B cell (primary cell): ENCODE measurements at regions not wholly inside any gene's neighbourhood (a gene's known extent, or its start where the extent isn't known, plus 50 kb on each side); places are given as distances from the start of the nearest gene placed in this dataset.

Experiments
- ATAC-seq: fragments of 200-7000 bp; cut with Tn5 transposase; one replicate; pipeline ENCODE4 v1.10.0; 2021; ENCODE audit warnings: low read depth, mild to moderate bottlenecking, moderate number of reproducible peaks, moderate library complexity
- CTCF ChIA-PET: fragments of 350-600 bp; sonication (Branson Sonifier 250); formaldehyde crosslinking; loops from one replicate; lab custom pipeline; 2021; ENCODE audit warnings: antibody characterized with exemption, inconsistent platforms; lab: Charles Lee
- POLR2A ChIA-PET: fragments of 350-600 bp; sonication (Branson Sonifier 250); formaldehyde crosslinking; loops from one replicate; lab custom pipeline; 2021; ENCODE audit warnings: antibody characterized with exemption; lab: Charles Lee
- DNase-seq: peaks from one replicate; pipeline ENCODE4 v3.0.0; 2013
- H2AFZ ChIP-seq: 2 replicates; pipeline ENCODE4 v1.6.1; 2012; ENCODE audit warnings: mild to moderate bottlenecking, low read depth, low read length; ENCODE audit not compliant: insufficient read depth, poor library complexity, severe bottlenecking
- H3K27ac ChIP-seq, 2 donors: 1 replicate in 1 of 2; 2 replicates in 1 of 2; pipeline ENCODE4 v1.5.1; 2012 to 2013; ENCODE audit warnings: low read length in 2 of 2, mild to moderate bottlenecking in 2 of 2, moderate library complexity in 1 of 2
- H3K27me3 ChIP-seq, 4 experiments: fragments of 200-600 bp in 1 of 4; sonication (generic) in 1 of 4; replicated peaks in 1 of 4; 1 replicate in 2 of 4; 2 replicates in 2 of 4; pipeline versions ENCODE4 v1.6.1 to v1.7.0; 2013 to 2016; ENCODE audit warnings: low read length in 3 of 4, mild to moderate bottlenecking in 2 of 4, mixed read lengths in 1 of 4, moderate library complexity in 1 of 4; ENCODE audit not compliant: insufficient read depth in 4 of 4, control insufficient read depth in 3 of 4; ENCODE audit errors: control extremely low read depth in 1 of 4
- H3K36me3 ChIP-seq, 2 experiments: replicated peaks in 1 of 2; 1 replicate in 1 of 2; 2 replicates in 1 of 2; pipeline versions ENCODE4 v1.6.1 to v1.7.1; 2013; ENCODE audit warnings: low read length in 1 of 2; ENCODE audit not compliant: insufficient read depth in 2 of 2, control insufficient read depth in 1 of 2; ENCODE audit errors: control extremely low read depth in 1 of 2, extremely low read depth in 1 of 2
- H3K4me1 ChIP-seq, 2 donors: fragments of 200-600 bp in 1 of 2; sonication (generic) in 1 of 2; 1 replicate in 1 of 2; 2 replicates in 1 of 2; pipeline versions ENCODE4 v1.5.1 to v1.6.1; 2013 to 2017; ENCODE audit warnings: low read length in 2 of 2; ENCODE audit not compliant: control insufficient read depth in 2 of 2, insufficient read depth in 2 of 2
- H3K4me2 ChIP-seq: replicated peaks from 2 replicates; pipeline ENCODE3; 2012; ENCODE audit warnings: mild to moderate bottlenecking, low read depth, low read length; ENCODE audit not compliant: poor library complexity, severe bottlenecking
- H3K4me3 ChIP-seq, 5 experiments: fragments of 200-600 bp in 1 of 5; sonication (generic) in 1 of 5; 1 replicate in 3 of 5; 2 replicates in 2 of 5; pipeline versions ENCODE4 v1.5.1 to v1.7.0; 2011 to 2016; ENCODE audit warnings: low read length in 4 of 5, mild to moderate bottlenecking in 4 of 5, low read depth in 2 of 5, control low read depth in 1 of 5, moderate library complexity in 1 of 5; ENCODE audit not compliant: insufficient read depth in 1 of 5; ENCODE audit errors: control extremely low read depth in 1 of 5, extremely low read depth in 1 of 5
- H3K79me2 ChIP-seq: fragments of 200-600 bp; sonication (generic); one replicate; pipeline ENCODE4 v1.6.0; 2016; ENCODE audit warnings: low read length; ENCODE audit not compliant: control insufficient read depth, insufficient read depth
- H3K9ac ChIP-seq: fragments of 200-600 bp; sonication (generic); 2 replicates; pipeline ENCODE4 v1.6.1; 2017; ENCODE audit warnings: mild to moderate bottlenecking, low read length, moderate library complexity
- H3K9me3 ChIP-seq, 3 donors: one replicate each; pipeline versions ENCODE4 v1.6.1 to v1.7.1; 2013; ENCODE audit warnings: low read length in 2 of 3; ENCODE audit not compliant: control insufficient read depth in 2 of 3, insufficient read depth in 1 of 3; ENCODE audit errors: control extremely low read depth in 1 of 3
- H4K20me1 ChIP-seq: 2 replicates; pipeline ENCODE4 v1.6.0; 2012; ENCODE audit warnings: mild to moderate bottlenecking, low read length; ENCODE audit not compliant: insufficient read depth, control insufficient read depth, poor library complexity, severe bottlenecking
- H3K27ac Mint-ChIP-seq: one replicate; pipeline ENCODE4 v1.8.0; 2021; ENCODE audit warnings: mixed read lengths
- H3K27me3 Mint-ChIP-seq: one replicate; pipeline ENCODE4 v1.8.0; 2021; ENCODE audit warnings: mixed read lengths
- H3K4me1 Mint-ChIP-seq: one replicate; pipeline ENCODE4 v1.8.0; 2021; ENCODE audit warnings: mixed read lengths
- H3K4me3 Mint-ChIP-seq: one replicate; pipeline ENCODE4 v1.8.0; 2021; ENCODE audit warnings: mixed read lengths
- H3K9me3 Mint-ChIP-seq: one replicate; pipeline ENCODE4 v1.8.0; 2022; ENCODE audit warnings: mixed read lengths; ENCODE audit not compliant: insufficient read depth
- EZH2 ChIP-seq: IDR thresholded peaks from 2 replicates; pipeline ENCODE4 v1.6.1; 2012; ENCODE audit warnings: borderline replicate concordance, low read depth, mild to moderate bottlenecking, moderate library complexity, low read length; ENCODE audit not compliant: insufficient read depth, poor library complexity, severe bottlenecking
- WGBS: methylation state at CpG from one replicate; pipeline ENCODE4 v1.1.5; 2013; ENCODE audit warnings: missing lambda C conversion rate; ENCODE audit not compliant: insufficient coverage; 5-methylcytosine and 5-hydroxymethylcytosine counted together
- intact Hi-C: fragments of 100-400 bp; cut with micrococcal nuclease; formaldehyde crosslinking; loops from one replicate; pipeline ENCODE4 v1.10.0; 2022
- TF ChIP-seq, protein P1 (sequence below): fragments of 200-600 bp; IDR thresholded peaks from one replicate; pipeline ENCODE4 v1.8.0; 2022; ENCODE audit warnings: antibody characterized with exemption, mild to moderate bottlenecking

DNA sequence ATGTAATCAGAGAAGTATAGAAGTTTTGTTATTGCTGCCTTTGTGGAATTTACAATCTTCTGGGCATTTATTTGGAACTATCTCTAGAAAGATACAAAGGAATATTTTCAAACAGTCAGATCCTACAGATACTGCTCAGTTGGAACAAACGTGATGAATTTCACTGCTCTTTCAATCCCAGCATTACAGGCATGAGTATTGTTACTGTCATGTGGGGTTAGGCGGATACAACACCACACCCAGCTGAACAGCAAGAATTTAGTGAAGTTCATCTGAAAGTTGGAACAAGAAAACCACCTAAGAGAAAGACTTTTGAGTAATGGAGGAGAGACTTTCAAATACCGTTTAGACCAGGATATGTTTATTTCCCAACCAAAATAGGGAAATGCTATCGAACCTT lies 123.3 kb upstream of the PLXNC1 start:
- H3K4me3 Mint-ChIP-seq: no peak overlapping the region

DNA sequence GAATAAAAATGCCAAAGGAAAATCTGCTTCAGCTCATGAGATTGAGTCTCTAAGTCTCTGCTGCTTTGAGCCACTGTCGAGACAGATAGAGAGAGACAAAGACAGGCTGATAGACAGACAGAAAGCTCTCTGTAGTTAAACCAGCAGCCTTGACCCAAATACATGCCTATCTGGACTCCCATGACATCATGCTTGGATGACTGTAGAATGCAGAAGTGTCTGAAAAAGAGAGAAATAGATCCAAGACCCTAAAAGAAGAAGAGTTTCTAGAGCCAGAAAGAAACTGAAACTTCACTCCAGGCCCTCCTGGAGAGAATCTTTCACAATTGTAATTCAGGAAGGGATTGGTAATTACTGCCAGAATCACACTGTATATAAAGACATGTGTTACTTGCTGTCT lies 122.6 kb upstream of the PLXNC1 start:
- CTCF ChIA-PET: no interaction called here
- WGBS: no CpG with 5 or more reads among the region's 1 CpG
- ATAC-seq: no peak

More for the DNA sequence above, 123.3 kb upstream of the PLXNC1 start:
- peaks cover 0 to 2% of the 10 kb centered on the region in 2 donors for H3K4me1 ChIP-seq
- Mint-ChIP-seq H3K27ac (no peak overlapping the region), H3K4me1 (peaks cover 2% of the 10 kb centered on the region), H3K27me3 (peaks cover 35% of the 10 kb centered on the region), H3K9me3 (peaks cover 5% of the 10 kb centered on the region)
- H3K9ac ChIP-seq: no peak overlapping the region
- CTCF ChIA-PET: interaction anchor here (0.5 kb wide), 1 partner anchor 28 kb away, joined by 3 read pairs; no protein-coding TSS in a partner anchor
- H3K36me3 ChIP-seq: no peaks in the 10 kb centered on the region
- no peak overlapping the region for H3K4me2 ChIP-seq
- no peak overlapping the region for H3K4me3 ChIP-seq
- no CpG with 5 or more reads among the region's 4 CpGs for WGBS
- ATAC-seq (no peak), DNase-seq (no peak)
- intact Hi-C loops: no loop called here
- H2AFZ ChIP-seq: no peak overlapping the region
- peaks cover 1 to 6% (median 4%) of the 10 kb centered on the region in 3 donors for H3K9me3 ChIP-seq
- H3K27ac ChIP-seq: no peak overlapping the region
- H3K27me3 ChIP-seq: peaks cover 0 to 2% (median 0%) of the 10 kb centered on the region in 4 experiments
- no peak for TF ChIP-seq EZH2
- TF ChIP-seq, protein P1, sequence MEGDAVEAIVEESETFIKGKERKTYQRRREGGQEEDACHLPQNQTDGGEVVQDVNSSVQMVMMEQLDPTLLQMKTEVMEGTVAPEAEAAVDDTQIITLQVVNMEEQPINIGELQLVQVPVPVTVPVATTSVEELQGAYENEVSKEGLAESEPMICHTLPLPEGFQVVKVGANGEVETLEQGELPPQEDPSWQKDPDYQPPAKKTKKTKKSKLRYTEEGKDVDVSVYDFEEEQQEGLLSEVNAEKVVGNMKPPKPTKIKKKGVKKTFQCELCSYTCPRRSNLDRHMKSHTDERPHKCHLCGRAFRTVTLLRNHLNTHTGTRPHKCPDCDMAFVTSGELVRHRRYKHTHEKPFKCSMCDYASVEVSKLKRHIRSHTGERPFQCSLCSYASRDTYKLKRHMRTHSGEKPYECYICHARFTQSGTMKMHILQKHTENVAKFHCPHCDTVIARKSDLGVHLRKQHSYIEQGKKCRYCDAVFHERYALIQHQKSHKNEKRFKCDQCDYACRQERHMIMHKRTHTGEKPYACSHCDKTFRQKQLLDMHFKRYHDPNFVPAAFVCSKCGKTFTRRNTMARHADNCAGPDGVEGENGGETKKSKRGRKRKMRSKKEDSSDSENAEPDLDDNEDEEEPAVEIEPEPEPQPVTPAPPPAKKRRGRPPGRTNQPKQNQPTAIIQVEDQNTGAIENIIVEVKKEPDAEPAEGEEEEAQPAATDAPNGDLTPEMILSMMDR: no peak
- POLR2A ChIA-PET: no interaction called here
- H4K20me1 ChIP-seq: no peaks in the 10 kb centered on the region
- H3K79me2 ChIP-seq: no peaks in the 10 kb centered on the region

More for the DNA sequence above, 122.6 kb upstream of the PLXNC1 start:
- no peak overlapping the region for H3K4me3 Mint-ChIP-seq
- H3K27ac Mint-ChIP-seq: no peak overlapping the region
- intact Hi-C loops: no loop called here
- POLR2A ChIA-PET: no interaction called here
- Histone ChIP-seq H3K27ac (no peak overlapping the region), H4K20me1 (no peaks in the 10 kb centered on the region), H3K9ac (no peak overlapping the region), H3K79me2 (no peaks in the 10 kb centered on the region), H3K4me3 (no peak overlapping the region), H3K4me1 (peaks cover 0 to 2% of the 10 kb centered on the region in 2 donors), H3K27me3 (peaks cover 0 to 2% (median 0%) of the 10 kb centered on the region in 4 experiments), H3K9me3 (peaks cover 1 to 6% (median 4%) of the 10 kb centered on the region in 3 donors), H3K4me2 (no peak overlapping the region), H2AFZ (no peak overlapping the region), H3K36me3 (no peaks in the 10 kb centered on the region)
- peaks cover 2% of the 10 kb centered on the region for H3K4me1 Mint-ChIP-seq
- TF ChIP-seq EZH2: no peak
- TF ChIP-seq, protein P1: no peak
- H3K27me3 Mint-ChIP-seq: peaks cover 38% of the 10 kb centered on the region
- DNase-seq: no peak
- H3K9me3 Mint-ChIP-seq: peaks cover 5% of the 10 kb centered on the region
